GM19468 (cell line): ENCODE measurements at regions not wholly inside any gene's neighbourhood (a gene's known extent, or its start where the extent isn't known, plus 50 kb on each side); places are given as distances from the start of the nearest gene placed in this dataset.
"Not testable (repeated sequence)": the region's sequence is repeated elsewhere in the genome, so short reads cannot be mapped to it uniquely, and the experiment has no call there.

Experiments used
- ATAC-seq: cut with Tn5 transposase; IDR thresholded peaks from one replicate; pipeline ENCODE4 v1.9.1; 2021; ENCODE audit warnings: mild to moderate bottlenecking, moderate library complexity, moderate number of reproducible peaks; ENCODE audit not compliant: unreplicated experiment; ENCODE audit errors: extremely low read depth

DNA sequence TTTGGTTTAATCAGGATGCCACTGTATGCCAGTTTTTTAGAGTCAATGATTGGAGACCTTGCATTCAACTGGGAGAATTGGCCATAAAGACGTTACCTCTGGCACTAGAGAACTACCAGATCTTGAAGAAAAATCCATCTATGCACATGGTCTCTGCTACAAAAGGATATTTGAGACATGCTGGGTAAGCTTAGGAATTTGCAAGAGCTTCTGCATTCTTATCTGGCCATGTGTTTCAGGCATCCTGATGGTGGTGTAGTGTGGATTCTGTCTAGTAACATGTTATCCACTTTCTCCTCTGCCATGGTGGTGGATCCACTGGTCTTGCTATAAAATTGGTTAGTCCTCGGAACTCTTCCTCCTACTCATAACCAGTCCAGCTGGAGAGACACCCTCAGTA lies 185.3 kb upstream of the WDFY3 start:
- no peak for ATAC-seq

GRCh38 chr4:85152480-85152879 lies 186.0 kb upstream of the WDFY3 start:
- ATAC-seq, result no peak

- ATAC-seq, result no peak
Measured at GRCh38 chr4:85153221-85153620, 186.7 kb upstream of the WDFY3 start.

DNA sequence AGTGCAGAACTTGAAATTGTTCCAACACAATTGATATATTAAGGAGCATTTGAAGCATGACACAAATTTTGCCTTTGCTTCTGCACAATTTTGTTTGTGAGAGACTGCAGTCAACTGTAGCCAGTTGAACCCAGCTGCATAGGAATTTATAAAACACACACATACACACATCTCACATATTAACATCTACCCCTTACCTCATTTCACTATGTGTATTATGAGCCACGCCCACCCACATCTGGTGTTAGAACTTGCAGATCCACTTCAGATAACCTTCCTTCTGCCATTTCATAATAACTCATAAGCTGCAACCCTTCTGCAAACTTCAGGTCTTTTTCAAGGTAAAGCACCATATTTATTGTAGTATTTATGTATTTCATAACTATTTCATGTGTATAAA lies 188.1 kb upstream of the WDFY3 start:
- ATAC-seq, result no peak

- ATAC-seq, result no peak
Measured at GRCh38 chr4:85165808-85166207, 199.3 kb upstream of the WDFY3 start.

- ATAC-seq, result no peak
Measured at GRCh38 chr4:85166318-85166717, 199.8 kb upstream of the WDFY3 start.

- ATAC-seq, result no peak
Measured at GRCh38 chr4:85168234-85168834, 201.8 kb upstream of the WDFY3 start.

DNA sequence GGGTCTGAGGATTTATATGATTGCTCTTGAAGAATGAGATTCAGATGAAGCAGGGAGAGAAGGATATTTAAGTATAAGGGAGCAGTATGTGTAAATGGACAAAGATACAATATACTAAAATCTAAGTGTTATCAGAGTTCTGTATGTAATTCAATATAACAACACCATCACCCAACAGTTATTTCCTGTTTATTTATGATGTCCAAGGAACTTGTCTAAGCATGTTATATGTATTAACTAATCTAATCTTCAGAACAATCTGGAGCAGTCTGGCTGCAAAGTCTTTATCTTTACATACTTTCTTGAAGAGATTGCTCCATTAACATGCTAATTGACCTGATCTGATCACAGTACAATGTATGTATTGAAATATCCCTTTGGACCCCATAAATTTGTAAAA lies 203.8 kb upstream of the WDFY3 start:
- no peak for ATAC-seq

DNA sequence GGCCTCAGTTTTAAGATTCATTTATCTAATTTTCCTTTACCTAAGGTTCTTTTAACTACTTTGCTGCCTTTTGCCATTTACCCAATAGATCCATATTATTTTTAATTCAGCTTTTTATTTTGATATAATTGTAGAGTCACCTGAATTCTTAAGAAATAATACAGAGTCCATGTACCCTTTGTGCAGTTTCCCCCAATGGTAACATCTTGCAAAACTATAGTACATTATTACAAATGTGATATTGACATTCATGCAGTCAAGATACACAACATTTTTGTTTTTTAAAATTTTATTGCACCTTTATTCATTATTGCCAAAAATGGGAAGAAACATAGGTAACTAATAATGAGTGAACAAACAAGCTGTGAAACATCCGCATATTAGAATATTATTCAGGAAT lies 208.7 kb upstream of the WDFY3 start:
- ATAC-seq, result no peak

- ATAC-seq, result no peak
Measured at GRCh38 chr4:85177092-85177491, 210.6 kb upstream of the WDFY3 start.

DNA sequence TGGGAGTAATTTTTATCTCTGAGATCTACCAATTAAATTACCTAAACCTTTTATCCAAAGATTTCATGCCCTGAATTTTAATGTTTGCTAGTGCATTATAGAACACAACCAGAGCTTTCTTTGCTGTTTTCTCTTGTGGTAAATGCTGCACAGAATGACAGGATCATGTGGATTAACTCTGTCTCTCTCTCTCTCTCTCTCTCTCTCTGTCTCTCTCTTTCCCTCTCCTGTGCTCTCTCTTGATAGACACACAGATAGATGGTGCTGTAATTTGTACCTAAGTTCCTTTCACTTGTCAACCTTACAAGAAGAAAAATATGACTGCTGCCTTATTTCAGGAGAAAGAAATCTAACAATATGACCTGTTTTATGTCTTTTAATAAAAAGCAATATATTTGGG lies 211.2 kb upstream of the WDFY3 start:
- ATAC-seq, result no peak

DNA sequence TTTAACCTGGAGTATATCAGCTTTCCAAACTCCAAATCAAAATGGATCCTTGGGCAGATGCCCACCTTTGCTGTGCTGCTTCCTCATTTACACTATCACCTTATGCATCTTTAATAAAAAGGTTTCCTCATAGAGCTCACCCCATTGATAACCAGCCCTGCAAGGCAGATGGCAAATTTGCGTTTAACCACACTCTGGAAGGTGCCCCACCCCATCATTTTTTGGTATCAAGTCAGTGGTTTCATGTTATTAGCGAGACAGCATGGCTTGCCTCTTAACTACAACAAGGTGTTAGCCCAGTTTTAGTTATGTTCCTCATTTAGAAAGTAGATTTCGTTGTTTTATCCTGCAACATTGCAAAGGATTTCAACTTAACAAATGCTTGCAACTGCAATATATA lies 214.0 kb upstream of the WDFY3 start:
- ATAC-seq, result no peak

DNA sequence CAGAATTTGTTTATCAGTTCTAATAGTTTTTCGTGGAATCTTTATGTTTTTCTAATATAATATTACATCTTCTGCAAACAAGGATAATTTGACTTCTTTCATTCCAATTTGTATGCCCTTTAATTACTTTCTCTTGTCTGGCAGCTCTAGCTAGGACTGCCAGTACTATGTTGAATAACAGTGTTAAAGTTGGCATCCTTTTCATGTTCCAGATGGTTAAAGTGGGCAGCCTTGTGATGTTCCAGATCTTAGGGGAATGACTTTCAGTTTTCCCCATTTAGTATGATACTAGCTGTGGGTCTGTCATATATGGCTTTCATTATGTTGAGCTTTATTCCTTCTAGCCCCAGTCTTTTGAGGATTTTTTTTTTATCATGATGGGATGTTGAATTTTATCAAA lies 220.6 kb upstream of the WDFY3 start:
- no peak for ATAC-seq

GRCh38 chr4:85196015-85196414 lies 229.5 kb upstream of the WDFY3 start:
- not testable (repeated sequence) for ATAC-seq

- no peak for ATAC-seq
Measured at GRCh38 chr4:85200106-85200505, 233.6 kb upstream of the WDFY3 start.

DNA sequence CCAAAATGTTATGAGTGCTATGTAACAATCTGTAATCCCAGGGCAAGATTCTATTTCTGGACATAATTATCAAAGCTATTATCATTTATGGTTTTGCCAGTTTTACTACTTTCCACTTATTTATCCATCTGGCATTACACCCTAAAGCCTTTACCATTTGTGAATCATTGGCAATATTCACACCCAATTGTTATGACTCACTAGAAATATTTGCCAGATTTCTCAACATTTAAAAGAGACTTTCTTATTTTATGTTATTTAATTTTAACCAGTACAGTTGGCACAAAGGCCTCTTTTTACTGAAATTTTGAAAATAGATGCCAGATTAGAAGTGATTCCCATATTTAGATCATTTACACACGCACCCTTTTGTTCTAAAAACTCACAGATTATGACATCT lies 242.7 kb upstream of the WDFY3 start:
- ATAC-seq, result no peak

DNA sequence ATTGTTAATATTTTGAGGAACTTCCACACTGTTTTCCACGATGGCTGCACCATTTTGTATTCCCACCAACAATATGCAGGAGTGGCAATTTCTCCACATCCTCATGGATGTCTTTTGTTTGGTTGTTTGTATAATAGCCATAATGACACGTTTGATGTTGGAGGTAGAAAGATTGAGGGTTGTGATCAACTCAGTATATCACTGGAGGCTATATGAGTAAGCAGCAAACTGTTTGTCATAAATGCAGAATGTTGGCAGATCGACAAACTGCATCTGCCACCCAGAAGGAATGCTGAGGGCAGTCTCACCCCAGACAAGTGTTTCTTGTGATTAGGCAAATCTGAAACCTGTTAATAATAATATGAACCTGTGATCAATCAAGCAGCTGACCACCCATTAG lies 243.9 kb upstream of the WDFY3 start:
- ATAC-seq, result no peak

DNA sequence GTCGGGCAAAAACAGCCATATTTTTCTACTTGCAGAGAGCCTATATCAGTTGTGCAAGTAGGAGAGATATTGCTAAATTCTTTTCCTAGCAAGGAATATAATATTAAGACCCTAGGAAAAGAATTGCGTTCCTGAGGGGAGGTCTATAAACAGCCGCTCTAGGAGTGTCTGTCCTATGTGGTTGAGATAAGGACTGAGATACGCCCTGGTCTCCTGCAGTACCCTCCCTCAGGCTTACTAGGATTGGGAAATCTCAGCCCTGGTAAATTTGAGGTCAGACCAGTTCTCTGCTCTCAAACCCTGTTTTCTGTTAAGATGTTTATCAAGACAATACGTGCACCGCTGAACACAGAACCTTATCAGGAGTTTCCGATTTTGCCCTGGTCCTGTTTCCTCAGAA lies 250.1 kb upstream of the WDFY3 start:
- ATAC-seq, result not testable (repeated sequence)

GRCh38 chr4:85218756-85219155 lies 252.3 kb upstream of the WDFY3 start:
- ATAC-seq, result no peak

DNA sequence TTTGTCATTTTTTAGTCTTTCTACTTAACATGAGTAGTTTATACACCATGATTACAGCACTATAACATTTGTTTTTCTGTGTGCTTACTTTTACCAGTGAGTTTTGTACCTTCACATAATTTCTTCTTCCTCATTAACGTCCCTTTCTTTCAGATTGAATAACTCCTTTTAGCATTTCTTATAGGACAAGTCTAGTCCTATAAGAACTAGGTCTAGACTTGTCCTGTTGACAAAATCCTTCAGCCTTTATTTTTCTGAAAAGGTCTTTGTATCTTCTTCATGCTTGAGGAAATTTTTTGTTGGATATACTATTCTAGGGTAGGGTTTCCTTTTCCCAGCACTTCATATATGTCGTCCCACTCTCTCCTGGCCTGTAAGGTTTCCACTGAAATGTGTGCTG lies 253.3 kb upstream of the ARHGAP24 start:
- ATAC-seq, result no peak

DNA sequence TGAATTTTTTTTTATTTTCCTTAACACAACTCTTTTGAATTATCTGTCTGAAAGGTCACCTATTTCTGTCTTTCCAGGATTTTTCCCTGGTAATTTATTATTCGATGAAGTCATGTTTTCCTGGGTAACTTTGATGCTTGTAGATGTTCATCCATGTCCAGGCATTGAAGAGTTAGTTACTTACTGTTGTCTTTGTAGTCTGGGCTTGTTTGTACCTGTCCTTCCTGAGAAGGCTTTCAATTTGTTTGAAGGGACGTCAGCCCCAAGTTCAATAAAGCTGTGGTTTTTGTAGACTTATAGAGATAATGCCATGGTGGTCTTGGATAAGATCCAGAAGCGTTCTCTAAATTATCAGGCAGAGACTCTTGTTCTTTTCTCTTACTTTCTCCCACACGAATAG lies 252.4 kb upstream of the ARHGAP24 start:
- no peak for ATAC-seq

DNA sequence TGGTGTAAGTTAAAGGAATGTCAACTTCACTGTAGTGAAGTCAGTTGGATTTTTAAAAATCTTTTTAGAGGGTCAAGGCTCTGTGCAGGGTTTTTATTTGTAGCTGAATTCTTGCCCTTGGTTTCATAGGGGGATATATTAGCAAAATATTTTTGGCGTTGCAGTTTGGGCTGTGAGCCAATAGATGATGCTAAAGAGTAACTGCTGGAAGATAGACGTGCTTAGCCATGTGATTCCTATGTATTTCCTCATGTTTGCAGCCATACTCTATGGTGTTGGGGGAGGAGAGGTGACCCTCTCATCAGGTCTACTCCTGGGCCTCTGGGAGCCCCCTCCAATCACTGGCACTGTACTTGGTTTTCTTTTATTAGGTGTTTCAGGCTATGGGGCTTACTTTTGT lies 246.7 kb upstream of the ARHGAP24 start:
- no peak for ATAC-seq

DNA sequence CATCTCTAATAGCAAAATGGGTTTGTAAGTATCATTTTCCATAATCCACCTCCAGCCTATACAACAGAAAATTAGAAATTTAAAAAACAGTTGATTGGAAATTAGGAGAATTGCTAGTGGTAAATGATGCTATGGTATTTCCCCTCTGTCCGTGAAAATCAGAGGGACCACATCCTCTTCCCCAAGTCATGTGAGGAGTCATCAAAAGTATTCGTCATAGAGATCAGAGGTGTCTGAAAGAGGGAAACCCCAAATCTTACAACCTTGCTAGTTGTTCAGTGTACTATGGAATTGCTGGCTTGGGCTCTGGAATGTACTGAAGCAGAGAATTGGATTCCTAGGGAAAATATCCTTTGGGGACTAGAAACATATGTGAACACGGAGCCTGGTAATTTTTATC lies 241.4 kb upstream of the ARHGAP24 start:
- no peak for ATAC-seq
